ENCODE measurements at regions not wholly inside any gene's neighbourhood (a gene's known extent, or its start where the extent isn't known, plus 50 kb on each side); places are given as distances from the start of the nearest gene placed in this dataset.

DNA sequence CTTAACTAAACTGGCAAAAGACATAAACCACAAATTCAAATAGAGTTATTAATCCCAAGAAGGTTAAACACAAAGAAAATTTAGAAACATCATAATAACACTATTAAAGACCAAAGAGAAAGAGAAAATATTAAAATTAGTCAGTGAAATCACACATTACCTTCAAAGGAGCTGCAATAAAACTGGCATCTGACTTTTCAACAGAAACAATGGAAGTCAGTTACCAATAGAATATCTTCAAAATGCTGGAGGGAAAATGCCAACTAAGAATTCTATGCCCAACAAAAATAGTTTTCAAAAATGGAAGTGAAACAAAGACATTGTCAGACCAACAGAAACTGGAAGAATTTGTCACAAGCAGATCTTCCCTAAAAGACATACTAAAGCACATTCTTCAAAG is 68.7 kb upstream of the RNF7 start:
- no peak for DNase-seq

DNA sequence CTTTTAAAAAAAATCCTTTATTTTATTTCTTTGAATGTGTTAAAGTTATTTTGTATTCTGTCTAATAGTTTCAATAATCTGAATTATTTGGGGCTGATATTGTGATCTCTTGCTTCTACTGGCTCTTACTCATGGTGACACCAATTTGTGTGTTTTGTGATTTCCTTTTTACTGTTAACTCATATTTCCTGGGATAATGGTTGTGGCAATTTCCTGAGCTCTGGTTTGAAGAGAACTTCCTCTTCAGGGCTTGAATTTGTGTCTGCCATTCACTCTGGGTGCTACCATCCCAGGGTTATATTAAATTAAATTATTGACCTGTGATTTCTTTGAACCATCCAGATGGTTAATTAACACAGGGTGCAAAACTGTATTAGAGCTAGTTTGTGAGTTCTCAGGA is 60.4 kb upstream of the RNF7 start:
- no peak for DNase-seq

DNA sequence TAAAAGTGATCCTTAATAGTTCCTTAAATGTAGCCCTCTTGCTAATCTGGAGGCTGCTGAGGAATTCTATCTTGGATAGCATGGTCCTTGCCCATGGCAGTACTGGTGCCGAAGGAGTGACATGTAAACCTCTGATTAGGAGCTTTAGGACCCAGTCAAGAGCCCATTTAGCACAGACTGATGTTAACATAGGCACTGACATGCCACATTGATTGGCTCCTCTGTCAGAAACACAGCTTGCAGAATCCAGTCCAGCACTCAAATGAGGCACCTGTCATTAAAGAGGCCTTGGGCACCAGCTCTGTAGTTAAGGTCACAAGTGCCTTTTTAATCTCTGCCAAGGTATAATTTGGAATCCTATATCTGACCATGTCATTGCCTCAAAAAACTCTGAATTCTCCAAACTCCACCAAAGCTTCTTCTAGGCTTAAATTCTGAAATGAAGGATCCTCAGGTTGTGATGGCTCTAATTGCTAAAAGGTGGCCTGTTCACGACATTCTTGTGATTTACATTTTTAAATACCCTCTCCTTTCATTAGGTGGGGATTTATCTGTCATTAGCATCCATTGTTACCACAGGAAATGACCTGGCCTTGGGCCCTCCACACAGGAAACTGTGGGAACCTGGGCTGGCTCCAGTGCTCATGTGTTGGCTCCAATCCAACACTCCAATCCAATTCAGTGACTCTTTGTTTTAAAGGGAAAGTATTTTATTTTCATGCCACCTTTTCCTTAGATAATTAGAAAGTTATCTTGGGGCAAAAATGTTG is 57.3 kb upstream of the RNF7 start:
- DNase-seq = peak; percentile 78

DNA sequence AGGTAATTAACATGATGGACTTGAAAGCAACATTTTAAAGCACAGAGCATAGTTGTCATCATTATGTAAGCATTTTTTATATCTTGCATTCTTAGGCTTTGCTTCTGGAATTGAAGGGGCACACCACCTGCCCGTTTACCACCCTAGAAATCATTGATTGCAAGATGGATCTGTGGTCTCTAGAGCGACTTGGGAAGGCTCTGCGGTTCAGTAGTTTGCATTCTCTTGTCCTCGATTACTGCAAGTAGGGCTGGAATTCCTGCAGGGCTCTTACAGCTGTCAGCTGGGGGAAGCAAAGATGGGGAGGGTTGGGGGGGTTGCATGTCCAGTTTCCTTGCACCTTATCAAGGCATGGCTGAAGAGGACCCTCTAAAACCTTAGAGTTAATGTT is 56.7 kb upstream of the RNF7 start:
- DNase-seq = no peak

DNA sequence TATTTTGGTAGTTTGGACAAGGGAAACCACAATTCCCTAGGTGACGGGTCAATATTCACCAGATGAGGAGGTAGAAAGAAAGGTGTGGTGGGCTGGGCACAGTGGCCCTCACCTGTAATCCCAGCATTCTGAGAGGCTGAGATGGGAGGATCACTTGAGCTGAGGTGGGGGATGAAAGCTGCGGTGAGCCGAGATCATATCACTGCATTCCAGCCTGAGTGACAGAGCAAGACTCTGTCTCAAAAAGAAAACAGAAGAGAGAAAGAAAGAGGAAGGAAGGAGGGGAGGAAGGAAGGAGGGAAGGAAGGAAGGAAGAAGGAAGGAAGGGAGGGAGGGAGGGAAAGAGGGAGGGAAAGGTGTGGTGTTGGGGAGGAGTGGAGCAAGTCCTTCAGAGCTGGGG is 56.1 kb upstream of the RNF7 start:
- no peak for DNase-seq

DNA sequence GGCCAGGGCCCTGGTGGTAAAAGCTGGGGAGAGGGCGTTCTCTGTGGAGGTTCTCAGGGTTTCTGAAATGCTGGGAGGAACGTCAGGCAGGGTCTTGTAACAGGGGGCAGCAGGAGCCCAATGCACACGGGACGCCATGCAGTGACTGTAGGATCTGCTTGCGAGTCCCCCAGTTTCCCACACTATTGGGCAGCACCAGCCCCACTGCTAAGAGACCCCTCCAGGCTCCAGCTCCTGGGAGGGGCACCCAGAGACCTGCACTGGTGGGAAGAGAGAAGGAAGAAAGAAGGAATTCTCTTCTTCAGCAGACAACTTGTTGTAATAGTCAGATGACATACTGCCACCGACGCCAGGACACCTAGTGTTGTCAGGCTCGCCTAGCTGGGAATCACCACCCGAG is 55.2 kb upstream of the RNF7 start:
- no peak for DNase-seq

DNA sequence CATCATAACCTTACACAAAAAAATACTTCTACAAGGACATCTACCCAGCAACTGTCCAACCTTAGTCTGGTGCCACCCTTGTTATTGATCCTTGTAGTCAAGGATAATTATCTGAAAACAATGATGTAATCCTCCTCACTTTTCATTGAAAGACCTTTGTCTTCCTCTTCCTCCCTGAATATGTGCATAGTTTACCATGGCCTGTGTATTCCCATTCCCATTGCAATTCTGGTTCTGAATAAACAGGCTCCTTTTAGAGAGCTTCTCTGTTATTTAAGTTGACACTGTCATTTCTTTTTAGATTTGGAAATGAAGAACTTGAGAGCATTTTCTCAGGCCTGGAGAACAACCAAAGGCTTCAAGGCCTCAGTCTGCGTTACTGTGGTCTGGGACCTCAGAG is 53.3 kb upstream of the RNF7 start:
- DNase-seq = no peak

DNA sequence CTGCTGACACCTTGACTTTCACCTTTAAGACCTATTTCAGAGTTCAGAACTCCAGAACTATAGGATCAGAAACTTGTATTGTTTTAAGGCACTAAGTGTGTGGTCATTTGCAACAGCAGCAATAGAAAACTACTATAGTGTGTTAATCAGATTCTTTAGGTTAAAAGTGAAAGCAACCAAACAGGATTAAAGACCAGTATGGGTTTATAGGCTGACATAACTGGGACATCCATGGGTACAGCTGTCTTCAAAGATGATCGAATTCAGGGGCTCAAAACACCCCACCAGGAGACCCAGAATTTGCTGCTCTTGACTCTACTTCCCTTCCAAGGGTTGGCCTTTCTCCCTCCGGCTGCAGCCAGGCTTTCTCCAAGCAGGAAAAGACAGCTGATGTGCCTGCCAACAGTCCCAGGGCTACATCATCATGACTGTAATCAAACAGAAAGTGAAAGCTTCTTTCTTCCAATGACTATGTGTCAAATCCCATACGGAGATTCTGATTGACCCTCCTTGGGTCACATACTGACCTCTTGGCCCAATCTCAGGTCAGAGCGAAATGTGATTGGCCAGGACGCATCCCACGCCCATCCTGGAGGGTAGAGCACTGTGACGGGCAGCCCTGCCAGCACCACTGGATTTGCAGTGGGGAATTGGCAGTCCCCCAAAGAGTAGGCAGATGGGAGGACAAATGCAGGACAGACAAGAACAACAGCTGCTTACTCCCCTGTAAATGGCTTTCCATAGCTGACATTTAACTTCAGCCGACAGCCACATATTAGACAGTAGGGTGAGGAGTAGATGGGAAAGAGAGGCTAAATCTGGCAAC is 51.4 kb upstream of the RNF7 start:
- DNase-seq = peak; percentile 81
